OCI-LY3 (cell line): ENCODE measurements at regions not wholly inside any gene's neighbourhood (a gene's known extent, or its start where the extent isn't known, plus 50 kb on each side); places are given as distances from the start of the nearest gene placed in this dataset.
"Not testable (repeated sequence)": the region's sequence is repeated elsewhere in the genome, so short reads cannot be mapped to it uniquely, and the experiment has no call there.

Source experiments
- EZH2phosphoT487 ChIP-seq: fragments of 200-600 bp; shearing (Covaris generic); IDR thresholded peaks from 2 replicates; pipeline ENCODE4 v1.6.1; 2018; ENCODE audit warnings: antibody characterized with exemption, mixed run types, low read depth
- TF ChIP-seq, protein P1 (sequence below): fragments of 200-600, 300-600 bp; sonication (generic); IDR thresholded peaks from 2 replicates; pipeline ENCODE4 v1.5.1; 2014; ENCODE audit warnings: antibody characterized with exemption, low read length, low read depth

DNA sequence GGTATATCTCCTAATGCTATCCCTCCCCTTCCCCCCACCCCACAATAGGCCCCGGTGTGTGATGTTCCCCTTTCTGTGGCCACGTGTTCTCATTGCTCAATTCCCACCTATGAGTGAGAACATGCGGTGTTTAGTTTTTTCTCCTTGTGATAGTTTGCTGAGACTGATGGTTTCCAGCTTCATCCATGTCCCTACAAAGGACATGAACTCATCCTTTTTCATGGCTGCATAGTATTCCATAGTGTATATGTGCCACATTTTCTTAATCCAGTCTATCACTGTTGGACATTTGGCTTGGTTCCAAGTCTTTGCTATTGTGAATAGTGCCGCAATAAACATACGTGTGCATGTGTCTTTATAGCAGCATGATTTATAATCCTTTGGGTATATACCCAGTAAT, 122.5 kb upstream of the TAS2R1 start:
- TF ChIP-seq, protein P1, sequence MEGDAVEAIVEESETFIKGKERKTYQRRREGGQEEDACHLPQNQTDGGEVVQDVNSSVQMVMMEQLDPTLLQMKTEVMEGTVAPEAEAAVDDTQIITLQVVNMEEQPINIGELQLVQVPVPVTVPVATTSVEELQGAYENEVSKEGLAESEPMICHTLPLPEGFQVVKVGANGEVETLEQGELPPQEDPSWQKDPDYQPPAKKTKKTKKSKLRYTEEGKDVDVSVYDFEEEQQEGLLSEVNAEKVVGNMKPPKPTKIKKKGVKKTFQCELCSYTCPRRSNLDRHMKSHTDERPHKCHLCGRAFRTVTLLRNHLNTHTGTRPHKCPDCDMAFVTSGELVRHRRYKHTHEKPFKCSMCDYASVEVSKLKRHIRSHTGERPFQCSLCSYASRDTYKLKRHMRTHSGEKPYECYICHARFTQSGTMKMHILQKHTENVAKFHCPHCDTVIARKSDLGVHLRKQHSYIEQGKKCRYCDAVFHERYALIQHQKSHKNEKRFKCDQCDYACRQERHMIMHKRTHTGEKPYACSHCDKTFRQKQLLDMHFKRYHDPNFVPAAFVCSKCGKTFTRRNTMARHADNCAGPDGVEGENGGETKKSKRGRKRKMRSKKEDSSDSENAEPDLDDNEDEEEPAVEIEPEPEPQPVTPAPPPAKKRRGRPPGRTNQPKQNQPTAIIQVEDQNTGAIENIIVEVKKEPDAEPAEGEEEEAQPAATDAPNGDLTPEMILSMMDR, result not testable (repeated sequence)
- not testable (repeated sequence) for TF ChIP-seq EZH2phosphoT487
